ENCODE measurements at regions not wholly inside any gene's neighbourhood (a gene's known extent, or its start where the extent isn't known, plus 50 kb on each side); places are given as distances from the start of the nearest gene placed in this dataset.

DNA sequence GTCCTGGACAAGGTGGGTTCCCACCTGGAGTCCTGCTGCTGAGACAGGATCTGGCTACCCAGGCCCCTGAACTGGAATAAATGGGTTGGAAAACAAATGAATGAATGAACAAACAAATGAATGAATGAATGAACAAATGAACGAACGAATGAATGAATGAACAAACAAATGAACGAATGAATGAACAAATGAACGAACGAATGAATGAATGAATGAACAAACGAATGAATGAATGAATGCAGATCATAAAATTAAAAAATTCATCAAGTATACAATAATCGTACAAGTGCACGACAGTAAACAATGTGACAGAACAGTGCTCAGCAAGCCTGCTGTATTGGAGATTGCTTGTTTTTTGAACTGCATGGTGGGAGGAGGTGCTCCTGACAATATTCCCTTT lies 2097.1 kb downstream of the MAT2B start:
- no peak overlapping the region for H3K4me3 ChIP-seq (ENCODE audit: low read depth, low read length)
- no peak for TF ChIP-seq MYC (IDR thresholded peaks at IDR 0.05; ENCODE audit: low read depth, low read length)
- no peak for TF ChIP-seq POLR2A (IDR thresholded peaks at IDR 0.05; ENCODE audit: extremely low read depth, insufficient read length)
- TF ChIP-seq, protein P1, sequence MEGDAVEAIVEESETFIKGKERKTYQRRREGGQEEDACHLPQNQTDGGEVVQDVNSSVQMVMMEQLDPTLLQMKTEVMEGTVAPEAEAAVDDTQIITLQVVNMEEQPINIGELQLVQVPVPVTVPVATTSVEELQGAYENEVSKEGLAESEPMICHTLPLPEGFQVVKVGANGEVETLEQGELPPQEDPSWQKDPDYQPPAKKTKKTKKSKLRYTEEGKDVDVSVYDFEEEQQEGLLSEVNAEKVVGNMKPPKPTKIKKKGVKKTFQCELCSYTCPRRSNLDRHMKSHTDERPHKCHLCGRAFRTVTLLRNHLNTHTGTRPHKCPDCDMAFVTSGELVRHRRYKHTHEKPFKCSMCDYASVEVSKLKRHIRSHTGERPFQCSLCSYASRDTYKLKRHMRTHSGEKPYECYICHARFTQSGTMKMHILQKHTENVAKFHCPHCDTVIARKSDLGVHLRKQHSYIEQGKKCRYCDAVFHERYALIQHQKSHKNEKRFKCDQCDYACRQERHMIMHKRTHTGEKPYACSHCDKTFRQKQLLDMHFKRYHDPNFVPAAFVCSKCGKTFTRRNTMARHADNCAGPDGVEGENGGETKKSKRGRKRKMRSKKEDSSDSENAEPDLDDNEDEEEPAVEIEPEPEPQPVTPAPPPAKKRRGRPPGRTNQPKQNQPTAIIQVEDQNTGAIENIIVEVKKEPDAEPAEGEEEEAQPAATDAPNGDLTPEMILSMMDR (IDR thresholded peaks at IDR 0.05; ENCODE audit: low read depth, low read length), result no peak
- TF ChIP-seq, protein P2, sequence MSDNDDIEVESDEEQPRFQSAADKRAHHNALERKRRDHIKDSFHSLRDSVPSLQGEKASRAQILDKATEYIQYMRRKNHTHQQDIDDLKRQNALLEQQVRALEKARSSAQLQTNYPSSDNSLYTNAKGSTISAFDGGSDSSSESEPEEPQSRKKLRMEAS (IDR thresholded peaks at IDR 0.05; ENCODE audit: low read depth, low read length), result no peak
- DNase-seq (ENCODE audit: low read depth), result no peak

DNA sequence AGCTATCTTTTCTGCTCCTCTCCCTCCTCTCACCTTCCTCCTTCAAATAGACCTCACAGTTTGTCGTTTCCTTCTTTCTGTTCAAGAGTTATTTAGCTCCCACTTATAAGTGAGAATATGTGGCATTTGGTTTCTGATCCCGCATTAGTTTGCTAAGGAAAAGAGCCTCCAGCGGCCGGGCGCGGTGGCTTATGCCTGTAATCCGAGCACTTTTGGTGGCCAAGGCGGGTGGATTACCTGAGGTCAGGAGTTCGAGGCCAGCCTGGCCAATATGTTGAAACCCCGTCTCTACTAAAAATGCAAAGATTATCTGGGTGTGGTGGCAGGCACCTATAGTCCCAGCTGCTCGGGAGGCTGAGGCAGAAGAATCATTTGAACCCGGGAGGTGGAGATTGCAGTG lies 2101.6 kb downstream of the MAT2B start:
- TF ChIP-seq, protein P1 (IDR thresholded peaks at IDR 0.05; ENCODE audit: low read depth, low read length), result no peak
- TF ChIP-seq POLR2A (IDR thresholded peaks at IDR 0.05; ENCODE audit: extremely low read depth, insufficient read length) (no peak), MYC (IDR thresholded peaks at IDR 0.05; ENCODE audit: low read depth, low read length) (no peak)
- TF ChIP-seq, protein P2 (IDR thresholded peaks at IDR 0.05; ENCODE audit: low read depth, low read length), result no peak
- no peak for DNase-seq (ENCODE audit: low read depth)
- no peak overlapping the region for H3K4me3 ChIP-seq (ENCODE audit: low read depth, low read length)

DNA sequence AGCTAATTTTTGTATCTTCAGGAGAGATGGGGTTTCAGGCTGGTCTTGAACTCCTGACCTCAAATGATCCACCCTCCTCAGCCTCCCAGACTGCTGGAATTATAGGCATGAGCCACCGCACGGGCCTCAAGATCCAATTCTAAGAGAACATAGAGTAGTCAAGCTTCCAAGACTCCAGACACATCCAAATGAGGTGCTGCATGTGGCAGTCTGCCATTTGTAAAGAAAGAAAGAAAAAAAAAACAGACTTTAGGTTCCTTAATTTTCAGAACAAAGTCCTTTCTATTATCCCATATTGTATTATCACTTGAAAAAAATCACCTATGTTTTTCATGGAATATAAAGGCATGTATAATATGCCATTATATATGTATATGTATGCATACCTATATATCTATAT lies 2104.5 kb downstream of the MAT2B start:
- no peak for DNase-seq (ENCODE audit: low read depth)
- TF ChIP-seq MYC (IDR thresholded peaks at IDR 0.05; ENCODE audit: low read depth, low read length), result no peak
- no peak for TF ChIP-seq POLR2A (IDR thresholded peaks at IDR 0.05; ENCODE audit: extremely low read depth, insufficient read length)
- TF ChIP-seq, protein P1 (IDR thresholded peaks at IDR 0.05; ENCODE audit: low read depth, low read length), result no peak
- TF ChIP-seq, protein P2 (IDR thresholded peaks at IDR 0.05; ENCODE audit: low read depth, low read length), result no peak
- no peak overlapping the region for H3K4me3 ChIP-seq (ENCODE audit: low read depth, low read length)

DNA sequence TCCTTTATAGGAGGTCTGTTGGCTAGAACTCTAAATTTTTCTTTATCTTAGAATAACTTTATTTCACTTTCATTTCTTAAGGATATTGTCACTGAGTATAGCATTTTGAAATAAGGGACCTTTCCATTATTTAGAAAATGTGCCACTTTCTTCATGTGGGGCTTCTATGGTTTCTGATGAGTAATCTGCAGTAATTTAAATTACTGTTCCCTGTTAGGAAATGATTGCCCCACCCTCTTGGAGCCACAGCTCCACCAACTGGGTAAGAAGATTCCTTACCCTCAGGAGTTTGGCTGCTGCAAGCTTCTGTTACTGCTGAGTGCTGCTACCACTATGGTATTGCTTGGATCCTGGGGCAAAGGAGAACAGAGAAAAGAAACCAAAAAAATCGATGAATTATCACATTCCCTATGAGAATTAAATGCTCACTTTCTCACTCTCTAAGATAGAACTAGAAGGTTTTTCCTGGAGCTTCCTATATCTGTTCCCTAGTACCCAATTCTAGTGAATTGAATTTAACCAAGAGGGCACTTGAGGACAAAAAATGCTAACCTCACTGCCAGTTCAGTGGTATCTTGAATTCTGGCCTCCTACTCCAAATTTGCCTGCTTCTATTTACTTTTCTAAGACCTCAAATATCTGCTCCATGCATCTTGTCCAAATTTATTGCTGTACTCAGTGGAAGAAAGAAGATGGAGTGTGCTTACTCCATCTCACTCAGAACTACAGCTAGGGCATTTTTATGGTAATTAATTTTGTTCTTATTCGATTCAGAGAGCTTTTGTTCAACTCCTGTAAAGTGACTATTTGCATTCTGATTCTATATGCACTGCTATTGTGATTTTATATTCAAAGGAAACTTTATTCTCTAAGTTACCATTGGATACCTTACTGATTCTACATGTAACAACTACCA lies 2111.3 kb downstream of the MAT2B start:
- TF ChIP-seq MYC (IDR thresholded peaks at IDR 0.05; ENCODE audit: low read depth, low read length), result no peak
- TF ChIP-seq, protein P2 (IDR thresholded peaks at IDR 0.05; ENCODE audit: low read depth, low read length), result no peak
- TF ChIP-seq, protein P1 (IDR thresholded peaks at IDR 0.05; ENCODE audit: low read depth, low read length), result no peak
- TF ChIP-seq POLR2A (IDR thresholded peaks at IDR 0.05; ENCODE audit: extremely low read depth, insufficient read length), result no peak
- DNase-seq (ENCODE audit: low read depth), result peak; percentile 60
- no peak overlapping the region for H3K4me3 ChIP-seq (ENCODE audit: low read depth, low read length)

DNA sequence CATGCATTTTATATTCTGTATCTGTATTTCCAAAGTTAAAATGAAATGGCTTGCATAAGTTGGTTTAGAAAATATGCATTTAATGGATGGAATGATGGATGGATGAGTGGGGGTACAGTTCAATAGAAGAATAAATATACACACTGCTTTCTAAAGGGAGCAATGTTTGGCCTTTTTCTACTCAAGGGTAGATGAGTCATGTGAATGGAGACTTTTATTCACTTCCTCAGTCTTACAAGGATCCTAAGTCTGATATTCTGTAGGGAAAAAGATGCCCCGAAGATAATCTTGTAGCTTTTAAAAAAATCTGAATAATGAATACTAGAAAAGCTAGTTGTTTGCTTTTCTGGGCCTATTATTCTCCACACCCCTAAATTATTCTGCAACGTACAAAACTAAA lies 2112.1 kb downstream of the MAT2B start:
- TF ChIP-seq POLR2A (IDR thresholded peaks at IDR 0.05; ENCODE audit: extremely low read depth, insufficient read length), result no peak
- H3K4me3 ChIP-seq (ENCODE audit: low read depth, low read length), result no peak overlapping the region
- no peak for DNase-seq (ENCODE audit: low read depth)

DNA sequence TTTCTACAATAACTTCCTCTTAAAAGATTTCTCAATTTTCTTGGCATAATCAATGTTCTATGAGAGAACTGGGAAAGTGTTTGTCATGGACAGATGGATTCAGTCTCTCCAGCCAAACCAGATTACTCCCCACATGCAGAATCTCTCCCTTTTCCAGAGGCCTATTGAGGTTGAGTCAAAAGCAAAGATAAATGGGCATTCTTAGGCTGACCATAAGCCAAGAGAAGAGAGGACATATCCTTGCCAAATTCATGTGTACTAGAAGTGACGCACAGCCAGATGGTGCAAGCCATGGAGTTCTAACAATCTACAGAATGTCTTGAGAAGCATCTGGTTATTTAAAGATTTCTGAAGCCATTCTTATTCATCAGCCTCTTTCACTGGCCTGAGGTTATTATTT lies 2115.0 kb downstream of the MAT2B start:
- TF ChIP-seq POLR2A (IDR thresholded peaks at IDR 0.05; ENCODE audit: extremely low read depth, insufficient read length) (no peak), MYC (IDR thresholded peaks at IDR 0.05; ENCODE audit: low read depth, low read length) (no peak)
- TF ChIP-seq, protein P2 (IDR thresholded peaks at IDR 0.05; ENCODE audit: low read depth, low read length), result no peak
- TF ChIP-seq, protein P1 (IDR thresholded peaks at IDR 0.05; ENCODE audit: low read depth, low read length), result no peak
- no peak overlapping the region for H3K4me3 ChIP-seq (ENCODE audit: low read depth, low read length)

More for the DNA sequence above, 2115.0 kb downstream of the MAT2B start:
- no peak for DNase-seq (ENCODE audit: low read depth)

Data from NB4 (cell line).